ENCODE measurements at regions not wholly inside any gene's neighbourhood (a gene's known extent, or its start where the extent isn't known, plus 50 kb on each side); places are given as distances from the start of the nearest gene placed in this dataset.

- no peak for DNase-seq (ENCODE audit: low read depth in 1 of 2, low spot score in 1 of 2)
- TF ChIP-seq SPI1 (IDR thresholded peaks at IDR 0.05; ENCODE audit: borderline replicate concordance, low read depth) (no peak), GABPA (IDR thresholded peaks at IDR 0.05; ENCODE audit: low read depth) (no peak), POLR2AphosphoS5 (IDR thresholded peaks at IDR 0.05; ENCODE audit: low read depth) (no peak), REST (IDR thresholded peaks at IDR 0.05; ENCODE audit: insufficient replicate concordance, low read depth) (no peak)
- TF ChIP-seq, protein P1, sequence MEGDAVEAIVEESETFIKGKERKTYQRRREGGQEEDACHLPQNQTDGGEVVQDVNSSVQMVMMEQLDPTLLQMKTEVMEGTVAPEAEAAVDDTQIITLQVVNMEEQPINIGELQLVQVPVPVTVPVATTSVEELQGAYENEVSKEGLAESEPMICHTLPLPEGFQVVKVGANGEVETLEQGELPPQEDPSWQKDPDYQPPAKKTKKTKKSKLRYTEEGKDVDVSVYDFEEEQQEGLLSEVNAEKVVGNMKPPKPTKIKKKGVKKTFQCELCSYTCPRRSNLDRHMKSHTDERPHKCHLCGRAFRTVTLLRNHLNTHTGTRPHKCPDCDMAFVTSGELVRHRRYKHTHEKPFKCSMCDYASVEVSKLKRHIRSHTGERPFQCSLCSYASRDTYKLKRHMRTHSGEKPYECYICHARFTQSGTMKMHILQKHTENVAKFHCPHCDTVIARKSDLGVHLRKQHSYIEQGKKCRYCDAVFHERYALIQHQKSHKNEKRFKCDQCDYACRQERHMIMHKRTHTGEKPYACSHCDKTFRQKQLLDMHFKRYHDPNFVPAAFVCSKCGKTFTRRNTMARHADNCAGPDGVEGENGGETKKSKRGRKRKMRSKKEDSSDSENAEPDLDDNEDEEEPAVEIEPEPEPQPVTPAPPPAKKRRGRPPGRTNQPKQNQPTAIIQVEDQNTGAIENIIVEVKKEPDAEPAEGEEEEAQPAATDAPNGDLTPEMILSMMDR (IDR thresholded peaks at IDR 0.05; ENCODE audit: insufficient read depth, low read length), result no peak
- H3K4me3 ChIP-seq (replicated peaks; ENCODE audit: insufficient read depth, low read length), result no peak overlapping the region
- no peaks in the 10 kb centered on the region for H3K27me3 ChIP-seq (ENCODE audit: insufficient read depth, poor library complexity, severe bottlenecking)
- no peak overlapping the region for H3K27ac ChIP-seq (replicated peaks)
Measured at GRCh38 chr6:43982084-43982625, 145.1 kb downstream of the MRPL14 start.

GRCh38 chr6:43981363-43981990, 145.8 kb downstream of the MRPL14 start:
- no peak for DNase-seq (ENCODE audit: low read depth in 1 of 2, low spot score in 1 of 2)
- TF ChIP-seq GABPA (IDR thresholded peaks at IDR 0.05; ENCODE audit: low read depth), result no peak
- TF ChIP-seq REST (IDR thresholded peaks at IDR 0.05; ENCODE audit: insufficient replicate concordance, low read depth), result no peak
- TF ChIP-seq, protein P1 (IDR thresholded peaks at IDR 0.05; ENCODE audit: insufficient read depth, low read length), result no peak
- no peak for TF ChIP-seq POLR2AphosphoS5 (IDR thresholded peaks at IDR 0.05; ENCODE audit: low read depth)
- no peak for TF ChIP-seq SPI1 (IDR thresholded peaks at IDR 0.05; ENCODE audit: borderline replicate concordance, low read depth)
- Histone ChIP-seq H3K27me3 (ENCODE audit: insufficient read depth, poor library complexity, severe bottlenecking) (no peaks in the 10 kb centered on the region), H3K4me3 (replicated peaks; ENCODE audit: insufficient read depth, low read length) (no peak overlapping the region), H3K27ac (replicated peaks) (no peak overlapping the region)

- TF ChIP-seq GABPA (IDR thresholded peaks at IDR 0.05; ENCODE audit: low read depth) (no peak), SPI1 (IDR thresholded peaks at IDR 0.05; ENCODE audit: borderline replicate concordance, low read depth) (no peak), REST (IDR thresholded peaks at IDR 0.05; ENCODE audit: insufficient replicate concordance, low read depth) (no peak)
- TF ChIP-seq, protein P1 (IDR thresholded peaks at IDR 0.05; ENCODE audit: insufficient read depth, low read length), result no peak
- no peaks in the 10 kb centered on the region for H3K27me3 ChIP-seq (ENCODE audit: insufficient read depth, poor library complexity, severe bottlenecking)
- H3K4me3 ChIP-seq (replicated peaks; ENCODE audit: insufficient read depth, low read length), result no peak overlapping the region
- H3K27ac ChIP-seq (replicated peaks), result no peak overlapping the region
- DNase-seq (ENCODE audit: low read depth in 1 of 2, low spot score in 1 of 2), result no peak
Measured at GRCh38 chr6:43980004-43980795, 147.1 kb downstream of the MRPL14 start.
